ENCODE measurements at regions not wholly inside any gene's neighbourhood (a gene's known extent, or its start where the extent isn't known, plus 50 kb on each side); places are given as distances from the start of the nearest gene placed in this dataset.

DNA sequence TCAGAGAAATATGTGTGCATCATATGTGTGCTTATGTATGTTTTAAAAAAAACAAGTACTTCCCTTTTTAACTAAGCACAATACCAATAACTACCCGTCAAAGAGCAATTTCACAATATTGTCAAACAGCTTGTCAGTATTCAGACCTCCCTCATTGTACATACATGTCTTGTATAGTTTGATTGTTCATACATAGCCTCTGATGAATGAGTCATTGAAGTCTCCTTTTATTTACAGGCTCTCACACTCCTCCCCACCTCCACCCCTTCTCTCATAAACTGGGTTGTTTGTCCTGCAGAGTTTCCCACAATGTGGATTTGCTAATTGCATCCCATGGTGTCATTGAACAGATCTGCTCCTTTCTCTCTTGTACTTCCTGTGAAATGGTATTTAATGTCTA, 132.8 kb upstream of the L3MBTL4 start:
- TF ChIP-seq, protein P1, sequence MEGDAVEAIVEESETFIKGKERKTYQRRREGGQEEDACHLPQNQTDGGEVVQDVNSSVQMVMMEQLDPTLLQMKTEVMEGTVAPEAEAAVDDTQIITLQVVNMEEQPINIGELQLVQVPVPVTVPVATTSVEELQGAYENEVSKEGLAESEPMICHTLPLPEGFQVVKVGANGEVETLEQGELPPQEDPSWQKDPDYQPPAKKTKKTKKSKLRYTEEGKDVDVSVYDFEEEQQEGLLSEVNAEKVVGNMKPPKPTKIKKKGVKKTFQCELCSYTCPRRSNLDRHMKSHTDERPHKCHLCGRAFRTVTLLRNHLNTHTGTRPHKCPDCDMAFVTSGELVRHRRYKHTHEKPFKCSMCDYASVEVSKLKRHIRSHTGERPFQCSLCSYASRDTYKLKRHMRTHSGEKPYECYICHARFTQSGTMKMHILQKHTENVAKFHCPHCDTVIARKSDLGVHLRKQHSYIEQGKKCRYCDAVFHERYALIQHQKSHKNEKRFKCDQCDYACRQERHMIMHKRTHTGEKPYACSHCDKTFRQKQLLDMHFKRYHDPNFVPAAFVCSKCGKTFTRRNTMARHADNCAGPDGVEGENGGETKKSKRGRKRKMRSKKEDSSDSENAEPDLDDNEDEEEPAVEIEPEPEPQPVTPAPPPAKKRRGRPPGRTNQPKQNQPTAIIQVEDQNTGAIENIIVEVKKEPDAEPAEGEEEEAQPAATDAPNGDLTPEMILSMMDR (conservative IDR thresholded peaks at IDR 0.05) = no peak
- TF ChIP-seq ZFX (IDR thresholded peaks at IDR 0.05) = no peak
